H9 (cell line): ENCODE measurements at regions not wholly inside any gene's neighbourhood (a gene's known extent, or its start where the extent isn't known, plus 50 kb on each side); places are given as distances from the start of the nearest gene placed in this dataset.

Experiments used
- DNase-seq: peaks from one replicate; pipeline ENCODE4 v3.0.0-alpha.2; 2017
- H2AFZ ChIP-seq: one replicate; pipeline ENCODE4 v1.6.1; 2013; ENCODE audit warnings: mild to moderate bottlenecking, low read length, control low read depth, moderate library complexity
- H2AK5ac ChIP-seq: 2 replicates; pipeline ENCODE4 v1.6.1; 2013; ENCODE audit warnings: low read length, control low read depth, mixed read lengths; ENCODE audit not compliant: insufficient read length
- H2BK120ac ChIP-seq: one replicate; pipeline ENCODE4 v1.6.1; 2013; ENCODE audit warnings: low read depth, mild to moderate bottlenecking, low read length, control low read depth, inconsistent platforms; ENCODE audit not compliant: poor library complexity, severe bottlenecking
- H2BK12ac ChIP-seq: 2 replicates; pipeline ENCODE4 v1.6.1; 2013; ENCODE audit warnings: low read length, control low read depth, mixed read lengths, low read depth; ENCODE audit not compliant: insufficient read length
- H2BK15ac ChIP-seq: 2 replicates; pipeline ENCODE4 v1.6.1; 2013; ENCODE audit warnings: low read depth, low read length, control low read depth
- H2BK20ac ChIP-seq: one replicate; pipeline ENCODE4 v1.6.1; 2013; ENCODE audit warnings: low read depth, mild to moderate bottlenecking, low read length, control low read depth, inconsistent platforms; ENCODE audit not compliant: poor library complexity, severe bottlenecking
- H2BK5ac ChIP-seq: 2 replicates; pipeline ENCODE4 v1.6.1; 2013; ENCODE audit warnings: low read length, control low read depth, mixed read lengths; ENCODE audit not compliant: insufficient read length
- H3K14ac ChIP-seq: 2 replicates; pipeline ENCODE4 v1.6.1; 2013; ENCODE audit warnings: low read length, control low read depth; ENCODE audit not compliant: insufficient read depth
- H3K18ac ChIP-seq: 2 replicates; pipeline ENCODE4 v1.6.1; 2013; ENCODE audit warnings: low read depth, mild to moderate bottlenecking, mixed read lengths, low read length, control low read depth; ENCODE audit not compliant: insufficient read length
- H3K23ac ChIP-seq: 2 replicates; pipeline ENCODE4 v1.6.1; 2013; ENCODE audit warnings: low read length, control low read depth, mixed read lengths, low read depth; ENCODE audit not compliant: insufficient read length
- H3K23me2 ChIP-seq: 2 replicates; pipeline ENCODE4 v1.6.1; 2013; ENCODE audit warnings: low read depth, mild to moderate bottlenecking, mixed read lengths, low read length, control low read depth; ENCODE audit not compliant: insufficient read length, poor library complexity, severe bottlenecking
- H3K27ac ChIP-seq: 2 replicates; pipeline ENCODE4 v1.5.1; 2013; ENCODE audit warnings: low read length, control low read depth, mixed read lengths, low read depth; ENCODE audit not compliant: insufficient read length
- H3K27me3 ChIP-seq: 2 replicates; pipeline ENCODE4 v1.6.1; 2013; ENCODE audit warnings: low read length, control low read depth, inconsistent platforms; ENCODE audit not compliant: insufficient read depth
- H3K4ac ChIP-seq: 2 replicates; pipeline ENCODE4 v1.6.1; 2013; ENCODE audit warnings: low read depth, mild to moderate bottlenecking, control low read depth, inconsistent platforms, low read length, moderate library complexity
- H3K4me1 ChIP-seq: 2 replicates; pipeline ENCODE4 v1.6.1; 2013; ENCODE audit warnings: low read length, control low read depth, inconsistent platforms; ENCODE audit not compliant: insufficient read depth
- H3K4me2 ChIP-seq: 2 replicates; pipeline ENCODE4 v1.6.1; 2013; ENCODE audit warnings: low read length, control low read depth, mixed read lengths; ENCODE audit not compliant: insufficient read length, insufficient read depth
- H3K56ac ChIP-seq: 2 replicates; pipeline ENCODE4 v1.6.1; 2013; ENCODE audit warnings: low read depth, mild to moderate bottlenecking, mixed read lengths, low read length, control low read depth; ENCODE audit not compliant: insufficient read length
- H3K79me1 ChIP-seq: 2 replicates; pipeline ENCODE4 v1.6.1; 2013; ENCODE audit warnings: low read depth, mild to moderate bottlenecking, moderate library complexity, low read length, control low read depth, inconsistent platforms; ENCODE audit not compliant: insufficient read depth, poor library complexity, severe bottlenecking
- H3K79me2 ChIP-seq: 2 replicates; pipeline ENCODE4 v1.6.1; 2013; ENCODE audit warnings: low read length, control low read depth, inconsistent platforms; ENCODE audit not compliant: insufficient read depth
- H3K9ac ChIP-seq: 2 replicates; pipeline ENCODE4 v1.6.1; 2013; ENCODE audit warnings: low read length, control low read depth, mixed read lengths; ENCODE audit not compliant: insufficient read length; ENCODE audit errors: extremely low read depth
- H3K9me3 ChIP-seq: one replicate; pipeline ENCODE4 v1.6.1; 2013; ENCODE audit warnings: low read depth, low read length, inconsistent platforms; ENCODE audit not compliant: control insufficient read depth
- H3T11ph ChIP-seq: one replicate; pipeline ENCODE4 v1.6.1; 2013; ENCODE audit warnings: mild to moderate bottlenecking, low read length, control low read depth, inconsistent platforms
- H4K20me1 ChIP-seq: one replicate; pipeline ENCODE4 v1.6.1; 2013; ENCODE audit not compliant: control insufficient read depth, insufficient read length, insufficient read depth
- H4K5ac ChIP-seq: 2 replicates; pipeline ENCODE4 v1.6.1; 2013; ENCODE audit warnings: low read depth, mild to moderate bottlenecking, mixed read lengths, low read length, control low read depth; ENCODE audit not compliant: insufficient read length
- H4K8ac ChIP-seq: replicated peaks from 2 replicates; pipeline ENCODE4 v1.6.1; 2013; ENCODE audit warnings: low read length, control low read depth, mixed read lengths, low read depth; ENCODE audit not compliant: insufficient read length
- H4K91ac ChIP-seq: 2 replicates; pipeline ENCODE4 v1.6.1; 2013; ENCODE audit warnings: low read depth, mild to moderate bottlenecking, moderate library complexity, mixed read lengths, low read length, control low read depth; ENCODE audit not compliant: insufficient read length
- H3K27ac Mint-ChIP-seq, 3 experiments: 2 replicates in 2 of 3; 3 replicates in 1 of 3; pipeline ENCODE4 v1.8.0; 2020 to 2021; ENCODE audit warnings: mixed read lengths in 3 of 3, mild to moderate bottlenecking in 1 of 3, moderate library complexity in 1 of 3
- H3K27me3 Mint-ChIP-seq: 2 replicates; pipeline ENCODE4 v1.8.0; 2021; ENCODE audit warnings: low read depth, mild to moderate bottlenecking, moderate library complexity, mixed read lengths
- H3K36me3 Mint-ChIP-seq, 3 experiments: 2 replicates in 2 of 3; 3 replicates in 1 of 3; pipeline ENCODE4 v1.8.0; 2020 to 2021; ENCODE audit warnings: low read depth in 3 of 3, mixed read lengths in 3 of 3; ENCODE audit not compliant: insufficient read depth in 1 of 3
- H3K4me1 Mint-ChIP-seq, 2 experiments: 2 replicates each; pipeline ENCODE4 v1.8.0; 2020; ENCODE audit warnings: mixed read lengths in 2 of 2
- H3K4me3 Mint-ChIP-seq, 2 experiments: 2 replicates in 1 of 2; 3 replicates in 1 of 2; pipeline ENCODE4 v1.8.0; 2020 to 2021; ENCODE audit warnings: mild to moderate bottlenecking in 2 of 2, mixed read lengths in 2 of 2, moderate library complexity in 1 of 2
- H3K9me3 Mint-ChIP-seq, 2 experiments: 2 replicates in 1 of 2; 3 replicates in 1 of 2; pipeline ENCODE4 v1.8.0; 2020; ENCODE audit warnings: mild to moderate bottlenecking in 2 of 2, mixed read lengths in 2 of 2, moderate library complexity in 1 of 2
- CTCF ChIP-seq: fragments of 200-600 bp; sonication (generic); conservative IDR thresholded peaks from 3 replicates; pipeline ENCODE4 v1.8.0; 2021; ENCODE audit warnings: antibody characterized with exemption, mild to moderate bottlenecking
- WGBS: extraction: QIAGEN DNeasy Blood & Tissue Kit; methylation state at CpG from one replicate; pipeline ENCODE4 v1.1.7; 2013; ENCODE audit warnings: missing lambda C conversion rate, low lambda C conversion rate, mixed read lengths; ENCODE audit not compliant: insufficient read length; ENCODE audit errors: extremely low coverage; 5-methylcytosine and 5-hydroxymethylcytosine counted together

GRCh38 chr2:41723526-41723925 is 324.3 kb upstream of the PKDCC start:
- Mint-ChIP-seq H3K4me1 (peaks cover 7 to 11% of the 10 kb centered on the region in 2 experiments), H3K9me3 (no peaks in the 10 kb centered on the region), H3K27ac (no peak overlapping the region), H3K4me3 (no peak overlapping the region), H3K27me3 (no peaks in the 10 kb centered on the region), H3K36me3 (no peaks in the 10 kb centered on the region)
- H4K91ac ChIP-seq = no peak overlapping the region
- no peaks in the 10 kb centered on the region for H3K79me2 ChIP-seq
- no peaks in the 10 kb centered on the region for H3K79me1 ChIP-seq
- H3K23ac ChIP-seq = no peak overlapping the region
- no peak overlapping the region for H2BK5ac ChIP-seq
- H3K27me3 ChIP-seq = no peaks in the 10 kb centered on the region
- H3K56ac ChIP-seq = no peak overlapping the region
- no peak overlapping the region for H4K8ac ChIP-seq
- no peak overlapping the region for H3K18ac ChIP-seq
- H3K14ac ChIP-seq = no peak overlapping the region
- H3K9me3 ChIP-seq = no peaks in the 10 kb centered on the region
- no peak overlapping the region for H2AFZ ChIP-seq
- TF ChIP-seq CTCF = no peak
- H2BK120ac ChIP-seq = no peak overlapping the region
- H4K20me1 ChIP-seq = no peaks in the 10 kb centered on the region
- no peak overlapping the region for H2BK20ac ChIP-seq
- no peak overlapping the region for H2BK12ac ChIP-seq
- H3T11ph ChIP-seq = no peak overlapping the region
- no peak overlapping the region for H2BK15ac ChIP-seq
- H3K23me2 ChIP-seq = no peaks in the 10 kb centered on the region
- no peak overlapping the region for H3K4ac ChIP-seq
- no peak overlapping the region for H3K27ac ChIP-seq
- no peaks in the 10 kb centered on the region; the same call in 1 of the 2 replicates for H3K4me1 ChIP-seq
- WGBS = no CpG with 5 or more reads among the region's 3 CpGs
- H3K4me2 ChIP-seq = no peak overlapping the region
- no peak overlapping the region for H3K9ac ChIP-seq
- no peak overlapping the region for H2AK5ac ChIP-seq
- H4K5ac ChIP-seq = no peak overlapping the region
- no peak for DNase-seq
